ENCODE measurements at regions not wholly inside any gene's neighbourhood (a gene's known extent, or its start where the extent isn't known, plus 50 kb on each side); places are given as distances from the start of the nearest gene placed in this dataset.

DNA sequence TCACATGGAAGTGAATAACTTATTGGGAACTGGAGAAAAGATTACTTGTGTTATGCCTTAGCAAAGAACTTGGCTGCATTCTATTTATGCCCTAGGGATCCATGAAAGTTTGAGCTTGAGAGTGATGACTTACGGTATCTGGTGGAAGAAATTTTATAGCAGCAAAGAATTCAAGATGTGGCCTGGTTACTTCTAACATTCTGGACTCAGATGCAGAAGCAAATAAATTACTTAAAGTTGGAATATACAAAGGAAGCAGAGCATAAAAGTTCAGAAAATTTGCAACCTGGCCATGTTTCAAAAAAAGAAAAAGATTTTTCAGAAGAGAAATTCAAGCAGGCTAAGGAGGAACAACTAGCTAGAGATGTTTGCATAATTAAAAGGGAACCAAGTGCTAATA is 252.3 kb upstream of the WDFY3 start:
- no peak for TF ChIP-seq POLR2A (IDR thresholded peaks at IDR 0.05)
- TF ChIP-seq, protein P1, sequence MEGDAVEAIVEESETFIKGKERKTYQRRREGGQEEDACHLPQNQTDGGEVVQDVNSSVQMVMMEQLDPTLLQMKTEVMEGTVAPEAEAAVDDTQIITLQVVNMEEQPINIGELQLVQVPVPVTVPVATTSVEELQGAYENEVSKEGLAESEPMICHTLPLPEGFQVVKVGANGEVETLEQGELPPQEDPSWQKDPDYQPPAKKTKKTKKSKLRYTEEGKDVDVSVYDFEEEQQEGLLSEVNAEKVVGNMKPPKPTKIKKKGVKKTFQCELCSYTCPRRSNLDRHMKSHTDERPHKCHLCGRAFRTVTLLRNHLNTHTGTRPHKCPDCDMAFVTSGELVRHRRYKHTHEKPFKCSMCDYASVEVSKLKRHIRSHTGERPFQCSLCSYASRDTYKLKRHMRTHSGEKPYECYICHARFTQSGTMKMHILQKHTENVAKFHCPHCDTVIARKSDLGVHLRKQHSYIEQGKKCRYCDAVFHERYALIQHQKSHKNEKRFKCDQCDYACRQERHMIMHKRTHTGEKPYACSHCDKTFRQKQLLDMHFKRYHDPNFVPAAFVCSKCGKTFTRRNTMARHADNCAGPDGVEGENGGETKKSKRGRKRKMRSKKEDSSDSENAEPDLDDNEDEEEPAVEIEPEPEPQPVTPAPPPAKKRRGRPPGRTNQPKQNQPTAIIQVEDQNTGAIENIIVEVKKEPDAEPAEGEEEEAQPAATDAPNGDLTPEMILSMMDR (IDR thresholded peaks at IDR 0.05) = no peak
